ENCODE measurements at regions not wholly inside any gene's neighbourhood (a gene's known extent, or its start where the extent isn't known, plus 50 kb on each side); places are given as distances from the start of the nearest gene placed in this dataset.
A peak's percentile ranks its signal among the peaks of the same experiment; 100 is the strongest.
"Not testable (repeated sequence)": the region's sequence is repeated elsewhere in the genome, so short reads cannot be mapped to it uniquely, and the experiment has no call there.

DNA sequence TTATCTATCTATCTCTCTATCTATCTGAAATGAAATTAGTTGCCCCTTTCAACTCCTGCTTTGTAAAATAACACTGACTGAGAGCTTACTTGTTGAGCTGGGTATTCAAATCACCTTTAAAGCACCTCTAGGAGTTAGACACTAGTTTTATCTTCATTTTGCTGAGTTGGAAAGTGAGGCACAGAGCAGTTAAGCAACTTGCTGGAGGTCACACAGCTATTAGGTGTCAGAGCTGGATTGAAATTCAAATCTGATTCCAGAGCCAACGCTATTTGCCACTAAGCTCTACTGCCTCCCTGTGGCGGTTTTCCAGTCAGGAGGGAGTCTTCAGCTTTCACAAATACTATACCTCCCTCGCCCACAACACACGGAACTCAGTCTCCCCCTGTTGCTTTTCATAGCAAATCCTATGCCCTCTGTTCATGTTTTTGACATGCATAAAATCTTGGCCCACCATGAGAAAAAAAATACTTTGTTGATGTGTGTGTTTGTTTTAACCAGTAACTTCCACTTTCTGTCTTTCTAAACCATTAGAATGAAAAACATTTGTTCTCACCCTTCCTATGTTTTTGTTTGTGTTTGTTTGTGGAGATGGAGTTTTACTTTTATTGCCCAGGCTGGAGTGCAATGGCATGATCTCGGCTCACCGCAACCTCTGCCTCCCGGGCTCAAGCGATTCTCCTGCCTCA, 74.8 kb upstream of the SMURF2 start:
- ChIA-PET CTCF (interaction anchor here (0.7 to 2.2 kb wide), 7 partner anchors 11 to 227 kb away, joined by 3 to 7 read pairs (median 3); no protein-coding TSS in a partner anchor), POLR2A (no interaction called here)
- DNase-seq = peak; percentile 35 to 75 (median 71)
- Histone ChIP-seq H3K36me3 (ENCODE audit: control insufficient read depth in 4 of 4, insufficient read depth in 4 of 4, low read length in 3 of 4) (no peaks in the 10 kb centered on the region), H3K4me3 (ENCODE audit: control insufficient read depth in 1 of 7, extremely low read depth in 1 of 7, insufficient read depth in 4 of 7, low read depth in 2 of 7, low read length in 6 of 7) (no peak overlapping the region), H3K27me3 (replicated peaks in 2 of 5; ENCODE audit: control insufficient read depth in 4 of 5, insufficient read depth in 5 of 5, low read length in 4 of 5) (no peaks in the 10 kb centered on the region), H3K4me1 (ENCODE audit: control extremely low read depth in 1 of 4, control insufficient read depth in 4 of 4, insufficient read depth in 4 of 4, low read length in 3 of 4) (peaks cover 0 to 9% (median 5%) of the 10 kb centered on the region in 4 experiments), H3K27ac (ENCODE audit: insufficient read depth in 1 of 2, low read depth in 1 of 2, low read length in 2 of 2, poor library complexity in 1 of 2, severe bottlenecking in 2 of 2) (no peak overlapping the region), H3K9me3 (ENCODE audit: control extremely low read depth in 1 of 5, control insufficient read depth in 4 of 5, insufficient read depth in 2 of 5, low read depth in 1 of 5, low read length in 4 of 5) (no peaks in the 10 kb centered on the region)
- 77% methylated on average over 5 of the region's 8 CpGs for whole genome bisulfite sequencing (ENCODE audit: insufficient coverage)

DNA sequence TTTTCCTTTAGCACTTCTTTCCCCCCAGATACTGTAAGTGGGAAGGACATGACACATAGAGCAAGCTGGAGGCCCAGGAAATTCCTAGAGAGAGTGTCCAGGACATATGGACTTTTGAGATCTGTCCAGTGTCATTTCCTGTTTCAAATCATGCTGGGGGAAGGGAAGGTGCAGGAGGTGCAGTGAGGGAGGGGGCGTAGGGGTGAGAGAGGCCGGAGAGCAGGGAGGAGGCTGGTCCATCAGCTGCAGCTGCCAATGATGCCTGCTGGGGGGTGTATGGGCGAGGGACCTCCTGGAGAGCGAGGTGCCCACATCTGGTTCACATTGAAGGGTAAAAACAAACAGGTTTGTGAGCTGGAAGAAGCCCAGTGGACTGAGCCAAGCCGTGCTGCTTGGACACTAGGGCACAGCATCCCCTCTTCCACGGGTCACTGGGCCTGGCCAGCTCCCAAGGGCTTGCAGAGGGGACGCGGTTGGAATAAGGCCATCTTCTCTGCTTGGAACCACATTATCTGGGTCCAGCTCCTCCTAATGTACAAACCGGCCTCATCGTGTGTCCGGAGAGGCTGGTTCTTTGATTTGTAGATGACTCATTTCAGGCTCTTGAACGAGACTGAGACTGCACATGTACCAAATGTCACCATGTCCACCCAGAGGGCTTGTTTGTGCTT, 70.4 kb upstream of the SMURF2 start:
- Histone ChIP-seq H3K27me3 (replicated peaks in 2 of 5; ENCODE audit: control insufficient read depth in 4 of 5, insufficient read depth in 5 of 5, low read length in 4 of 5) (no peaks in the 10 kb centered on the region), H3K4me3 (ENCODE audit: control insufficient read depth in 1 of 7, extremely low read depth in 1 of 7, insufficient read depth in 4 of 7, low read depth in 2 of 7, low read length in 6 of 7) (no peak overlapping the region), H3K27ac (ENCODE audit: insufficient read depth in 1 of 2, low read depth in 1 of 2, low read length in 2 of 2, poor library complexity in 1 of 2, severe bottlenecking in 2 of 2) (no peak overlapping the region), H3K4me1 (ENCODE audit: control extremely low read depth in 1 of 4, control insufficient read depth in 4 of 4, insufficient read depth in 4 of 4, low read length in 3 of 4) (no peaks in the 10 kb centered on the region), H3K36me3 (ENCODE audit: control insufficient read depth in 4 of 4, insufficient read depth in 4 of 4, low read length in 3 of 4) (no peaks in the 10 kb centered on the region), H3K9me3 (ENCODE audit: control extremely low read depth in 1 of 5, control insufficient read depth in 4 of 5, insufficient read depth in 2 of 5, low read depth in 1 of 5, low read length in 4 of 5) (no peaks in the 10 kb centered on the region)
- ChIA-PET CTCF (no interaction called here), POLR2A (no interaction called here)
- DNase-seq = no peak
- 97% methylated on average over 12 of the region's 12 CpGs for WGBS (ENCODE audit: insufficient coverage)

DNA sequence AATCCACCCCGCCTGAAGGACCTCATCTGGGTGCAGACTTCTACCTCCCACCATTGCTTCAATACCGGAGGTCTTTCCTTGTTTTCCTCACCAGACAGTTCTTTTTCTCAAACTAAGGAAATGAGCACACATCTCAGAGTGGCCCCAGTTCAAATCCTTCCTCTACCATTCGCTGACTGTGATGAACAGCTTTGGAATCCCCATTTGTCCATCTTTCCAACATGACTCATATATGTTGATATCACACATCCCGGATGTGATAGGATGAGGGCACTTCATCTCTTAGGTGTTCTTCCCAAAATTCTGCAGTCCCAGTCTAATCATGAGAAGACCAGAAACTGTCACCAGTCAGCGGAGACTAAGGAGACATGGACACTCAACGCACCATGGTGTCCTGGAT, 67.9 kb upstream of the SMURF2 start:
- POLR2A ChIA-PET; H3K36me3 ChIP-seq (ENCODE audit: control insufficient read depth in 4 of 4, insufficient read depth in 4 of 4, low read length in 3 of 4); H3K4me1 ChIP-seq (ENCODE audit: control extremely low read depth in 1 of 4, control insufficient read depth in 4 of 4, insufficient read depth in 4 of 4, low read length in 3 of 4); H3K9me3 ChIP-seq (ENCODE audit: control extremely low read depth in 1 of 5, control insufficient read depth in 4 of 5, insufficient read depth in 2 of 5, low read depth in 1 of 5, low read length in 4 of 5); H3K4me3 ChIP-seq (ENCODE audit: control insufficient read depth in 1 of 7, extremely low read depth in 1 of 7, insufficient read depth in 4 of 7, low read depth in 2 of 7, low read length in 6 of 7); DNase-seq; H3K27ac ChIP-seq (ENCODE audit: insufficient read depth in 1 of 2, low read depth in 1 of 2, low read length in 2 of 2, poor library complexity in 1 of 2, severe bottlenecking in 2 of 2); CTCF ChIA-PET; H3K27me3 ChIP-seq (replicated peaks in 2 of 5; ENCODE audit: control insufficient read depth in 4 of 5, insufficient read depth in 5 of 5, low read length in 4 of 5): not testable (repeated sequence)
- 100% methylated on average over 2 of the region's 6 CpGs for WGBS (ENCODE audit: insufficient coverage)

DNA sequence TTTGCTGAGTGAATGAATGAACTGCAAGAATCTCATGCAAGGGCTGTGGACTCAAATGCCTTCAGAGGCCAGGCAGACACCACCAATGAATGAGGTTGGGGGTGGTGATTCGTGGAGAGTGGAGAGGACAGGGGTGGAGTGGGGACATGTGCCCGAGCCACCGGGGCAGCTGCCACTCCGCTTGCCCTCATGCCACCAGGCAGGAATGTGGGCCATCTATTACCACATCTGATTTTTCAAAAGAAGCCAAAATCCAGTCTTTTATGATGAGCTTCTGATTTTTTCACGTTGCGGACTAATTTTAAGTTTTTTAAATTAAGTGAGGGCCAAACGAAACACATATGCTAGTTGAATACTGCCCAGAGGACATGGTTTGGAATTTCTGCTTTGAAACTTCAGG, 67.1 kb upstream of the SMURF2 start:
- Histone ChIP-seq H3K36me3 (ENCODE audit: control insufficient read depth in 4 of 4, insufficient read depth in 4 of 4, low read length in 3 of 4) (no peaks in the 10 kb centered on the region), H3K4me3 (ENCODE audit: control insufficient read depth in 1 of 7, extremely low read depth in 1 of 7, insufficient read depth in 4 of 7, low read depth in 2 of 7, low read length in 6 of 7) (no peak overlapping the region), H3K4me1 (ENCODE audit: control extremely low read depth in 1 of 4, control insufficient read depth in 4 of 4, insufficient read depth in 4 of 4, low read length in 3 of 4) (peaks cover 0 to 6% (median 0%) of the 10 kb centered on the region in 4 experiments), H3K27me3 (replicated peaks in 2 of 5; ENCODE audit: control insufficient read depth in 4 of 5, insufficient read depth in 5 of 5, low read length in 4 of 5) (no peaks in the 10 kb centered on the region), H3K9me3 (ENCODE audit: control extremely low read depth in 1 of 5, control insufficient read depth in 4 of 5, insufficient read depth in 2 of 5, low read depth in 1 of 5, low read length in 4 of 5) (no peaks in the 10 kb centered on the region), H3K27ac (ENCODE audit: insufficient read depth in 1 of 2, low read depth in 1 of 2, low read length in 2 of 2, poor library complexity in 1 of 2, severe bottlenecking in 2 of 2) (no peak overlapping the region)
- ChIA-PET POLR2A (no interaction called here), CTCF (no interaction called here)
- no peak for DNase-seq
- WGBS (ENCODE audit: insufficient coverage) = 100% methylated on average over 7 of the region's 7 CpGs

DNA sequence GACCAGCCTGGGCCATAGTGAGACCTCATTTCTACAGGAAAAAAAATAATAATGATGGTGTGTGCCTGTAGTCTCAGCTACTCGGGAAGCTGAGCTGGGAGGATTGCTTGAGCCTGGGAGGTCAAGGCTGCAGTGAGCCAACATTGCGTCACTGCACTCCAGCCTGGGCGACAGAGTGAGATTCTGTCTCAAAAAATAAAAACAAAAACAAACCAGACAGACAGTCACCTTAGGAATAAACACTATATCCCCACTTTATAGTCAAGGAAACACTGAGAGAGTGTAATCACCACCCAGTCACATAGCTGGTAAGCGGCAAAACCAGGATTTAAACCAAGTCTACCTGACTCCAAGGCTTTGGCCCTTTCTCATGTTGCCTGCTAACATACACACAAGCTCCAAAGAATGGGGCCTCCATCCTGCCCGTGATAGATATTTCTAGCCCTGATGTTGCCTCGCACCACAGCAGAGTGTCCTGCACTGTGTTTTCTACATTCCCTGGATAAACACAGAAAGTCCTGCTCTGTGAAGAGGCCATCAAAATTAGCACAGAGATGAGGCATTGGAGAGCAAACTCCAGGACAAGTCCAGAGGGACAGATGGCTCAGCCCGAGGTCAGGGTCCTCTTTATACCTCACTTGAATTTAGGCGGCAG, 66.1 kb upstream of the SMURF2 start:
- 100% methylated on average over 7 of the region's 8 CpGs for WGBS (ENCODE audit: insufficient coverage)
- Histone ChIP-seq H3K27ac (ENCODE audit: insufficient read depth in 1 of 2, low read depth in 1 of 2, low read length in 2 of 2, poor library complexity in 1 of 2, severe bottlenecking in 2 of 2) (no peak overlapping the region), H3K4me3 (ENCODE audit: control insufficient read depth in 1 of 7, extremely low read depth in 1 of 7, insufficient read depth in 4 of 7, low read depth in 2 of 7, low read length in 6 of 7) (no peak overlapping the region), H3K36me3 (ENCODE audit: control insufficient read depth in 4 of 4, insufficient read depth in 4 of 4, low read length in 3 of 4) (no peaks in the 10 kb centered on the region), H3K27me3 (replicated peaks in 2 of 5; ENCODE audit: control insufficient read depth in 4 of 5, insufficient read depth in 5 of 5, low read length in 4 of 5) (no peaks in the 10 kb centered on the region), H3K4me1 (ENCODE audit: control extremely low read depth in 1 of 4, control insufficient read depth in 4 of 4, insufficient read depth in 4 of 4, low read length in 3 of 4) (peaks cover 0 to 9% (median 0%) of the 10 kb centered on the region in 4 experiments), H3K9me3 (ENCODE audit: control extremely low read depth in 1 of 5, control insufficient read depth in 4 of 5, insufficient read depth in 2 of 5, low read depth in 1 of 5, low read length in 4 of 5) (no peaks in the 10 kb centered on the region)
- ChIA-PET POLR2A (interaction anchor here (0.6 kb wide), 1 partner anchor 400 kb away, joined by 3 read pairs; no protein-coding TSS in a partner anchor), CTCF (no interaction called here)
- no peak for DNase-seq

DNA sequence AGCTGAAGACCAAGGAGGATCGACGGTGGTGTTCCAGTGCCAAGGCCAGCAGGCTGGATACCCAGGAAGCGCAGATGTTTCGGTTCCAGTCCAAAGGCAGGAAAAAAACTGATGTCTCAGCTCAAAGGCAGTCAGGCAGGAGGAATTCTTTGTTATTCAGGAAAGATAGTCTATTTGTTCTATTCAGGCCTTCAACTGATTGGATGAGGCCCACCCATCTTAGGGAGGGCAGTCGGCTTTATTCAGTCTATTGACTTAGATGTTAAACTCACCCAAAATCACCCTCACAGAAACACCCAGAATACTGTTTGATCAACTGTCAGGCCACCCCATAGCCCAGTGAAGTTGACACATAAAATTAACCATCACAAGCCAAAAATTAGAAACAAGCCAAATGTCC, 63.9 kb upstream of the SMURF2 start:
- 96% methylated on average over 3 of the region's 5 CpGs for WGBS (ENCODE audit: insufficient coverage)
- POLR2A ChIA-PET; H3K9me3 ChIP-seq (ENCODE audit: control extremely low read depth in 1 of 5, control insufficient read depth in 4 of 5, insufficient read depth in 2 of 5, low read depth in 1 of 5, low read length in 4 of 5); H3K4me3 ChIP-seq (ENCODE audit: control insufficient read depth in 1 of 7, extremely low read depth in 1 of 7, insufficient read depth in 4 of 7, low read depth in 2 of 7, low read length in 6 of 7); H3K27ac ChIP-seq (ENCODE audit: insufficient read depth in 1 of 2, low read depth in 1 of 2, low read length in 2 of 2, poor library complexity in 1 of 2, severe bottlenecking in 2 of 2); H3K27me3 ChIP-seq (replicated peaks in 2 of 5; ENCODE audit: control insufficient read depth in 4 of 5, insufficient read depth in 5 of 5, low read length in 4 of 5); H3K4me1 ChIP-seq (ENCODE audit: control extremely low read depth in 1 of 4, control insufficient read depth in 4 of 4, insufficient read depth in 4 of 4, low read length in 3 of 4); CTCF ChIA-PET; H3K36me3 ChIP-seq (ENCODE audit: control insufficient read depth in 4 of 4, insufficient read depth in 4 of 4, low read length in 3 of 4); DNase-seq: not testable (repeated sequence)

DNA sequence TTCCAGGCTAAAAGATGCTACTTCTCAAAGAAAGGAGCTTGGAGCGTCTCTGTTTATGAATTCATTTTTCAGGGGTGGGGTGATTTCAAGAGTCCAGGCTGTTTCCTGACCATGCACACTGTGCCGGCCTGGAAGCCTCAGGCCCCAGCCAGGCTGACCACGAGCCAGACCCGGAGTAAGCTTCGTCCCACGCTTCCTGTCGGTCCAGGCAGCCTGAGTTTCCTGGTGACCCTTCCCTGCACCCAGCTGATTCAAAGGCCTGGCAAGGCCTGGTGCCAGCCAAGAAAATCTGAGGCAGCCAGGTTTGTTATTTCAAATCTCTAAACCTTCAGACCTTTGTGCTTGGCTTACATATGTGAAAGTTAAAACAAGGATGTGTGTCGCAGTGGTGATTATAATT, 62.1 kb upstream of the SMURF2 start:
- H3K27me3 ChIP-seq (replicated peaks in 2 of 5; ENCODE audit: control insufficient read depth in 4 of 5, insufficient read depth in 5 of 5, low read length in 4 of 5); DNase-seq; H3K4me3 ChIP-seq (ENCODE audit: control insufficient read depth in 1 of 7, extremely low read depth in 1 of 7, insufficient read depth in 4 of 7, low read depth in 2 of 7, low read length in 6 of 7); CTCF ChIA-PET; H3K4me1 ChIP-seq (ENCODE audit: control extremely low read depth in 1 of 4, control insufficient read depth in 4 of 4, insufficient read depth in 4 of 4, low read length in 3 of 4); H3K27ac ChIP-seq (ENCODE audit: insufficient read depth in 1 of 2, low read depth in 1 of 2, low read length in 2 of 2, poor library complexity in 1 of 2, severe bottlenecking in 2 of 2); H3K36me3 ChIP-seq (ENCODE audit: control insufficient read depth in 4 of 4, insufficient read depth in 4 of 4, low read length in 3 of 4); POLR2A ChIA-PET; H3K9me3 ChIP-seq (ENCODE audit: control extremely low read depth in 1 of 5, control insufficient read depth in 4 of 5, insufficient read depth in 2 of 5, low read depth in 1 of 5, low read length in 4 of 5): not testable (repeated sequence)
- 85% methylated on average over 7 of the region's 8 CpGs for WGBS (ENCODE audit: insufficient coverage)

All from common myeloid progenitor, CD34-positive (primary cell).